Fibroblast of pulmonary artery (primary cell): ENCODE measurements at regions not wholly inside any gene's neighbourhood (a gene's known extent, or its start where the extent isn't known, plus 50 kb on each side); places are given as distances from the start of the nearest gene placed in this dataset.
"Not testable (repeated sequence)": the region's sequence is repeated elsewhere in the genome, so short reads cannot be mapped to it uniquely, and the experiment has no call there.

Source experiments
- DNase-seq: peaks from one replicate; pipeline ENCODE4 v3.0.0-alpha.2; 2010; ENCODE audit warnings: low read depth
- H3K4me3 ChIP-seq: replicated peaks from 2 replicates; pipeline ENCODE4 v1.5.1; 2011; ENCODE audit warnings: low read depth, mild to moderate bottlenecking, control low read depth, low read length, moderate library complexity
- CTCF ChIP-seq: IDR thresholded peaks from 2 replicates; pipeline ENCODE4 v1.5.1; 2011; ENCODE audit warnings: mild to moderate bottlenecking, control low read depth, low read length, inconsistent platforms; ENCODE audit errors: missing control alignments

GRCh38 chr6:144364782-144365181 is 79.6 kb downstream of the UTRN start:
- no peak for DNase-seq
- TF ChIP-seq CTCF, result no peak

GRCh38 chr6:144365271-144365670 is 80.1 kb downstream of the UTRN start:
- no peak for TF ChIP-seq CTCF
- no peak for DNase-seq
- H3K4me3 ChIP-seq, result no peak overlapping the region

More at GRCh38 chr6:144364782-144365181, 79.6 kb downstream of the UTRN start:
- H3K4me3 ChIP-seq, result no peak overlapping the region

- DNase-seq, H3K4me3 ChIP-seq: not testable (repeated sequence)
Observed at GRCh38 chr6:144369696-144370095, 84.6 kb downstream of the UTRN start.

- no peak for DNase-seq
- TF ChIP-seq CTCF, result no peak
Observed at GRCh38 chr6:144372116-144372515, 87.0 kb downstream of the UTRN start.

GRCh38 chr6:144372611-144373594 is 87.8 kb downstream of the UTRN start:
- no peak for DNase-seq
- TF ChIP-seq CTCF, result no peak
- H3K4me3 ChIP-seq, result no peak overlapping the region

More at GRCh38 chr6:144372116-144372515, 87.0 kb downstream of the UTRN start:
- H3K4me3 ChIP-seq, result no peak overlapping the region

- not testable (repeated sequence) for DNase-seq
Observed at GRCh38 chr6:144374525-144374924, 89.4 kb downstream of the UTRN start.

GRCh38 chr6:144377586-144378210 is 92.6 kb downstream of the UTRN start:
- DNase-seq, result peak; percentile 67
- no peak for TF ChIP-seq CTCF
- no peak overlapping the region for H3K4me3 ChIP-seq

More at GRCh38 chr6:144374525-144374924, 89.4 kb downstream of the UTRN start:
- not testable (repeated sequence) for H3K4me3 ChIP-seq
